Activated gamma-delta T cell treated with Interleukin-2 at 50 U/mL for 16 hours (primary cell): ENCODE measurements at regions not wholly inside any gene's neighbourhood (a gene's known extent, or its start where the extent isn't known, plus 50 kb on each side); places are given as distances from the start of the nearest gene placed in this dataset.
"Not testable (repeated sequence)": the region's sequence is repeated elsewhere in the genome, so short reads cannot be mapped to it uniquely, and the experiment has no call there.

Source experiments
- DNase-seq: peaks from one replicate; pipeline ENCODE4 v3.0.0-alpha.2; 2020

GRCh38 chr7:6991169-6991611, 165.1 kb upstream of the CCZ1B start:
- DNase-seq: peak; percentile 35

- not testable (repeated sequence) for DNase-seq
These were observed 165.6 kb upstream of the CCZ1B start for GRCh38 chr7:6991686-6992085.

- not testable (repeated sequence) for DNase-seq
These were observed 166.1 kb upstream of the CCZ1B start for GRCh38 chr7:6992133-6992532.

- DNase-seq: not testable (repeated sequence)
These were observed 169.0 kb upstream of the CCZ1B start for GRCh38 chr7:6995026-6995425.

- not testable (repeated sequence) for DNase-seq
These were observed 169.6 kb upstream of the CCZ1B start for GRCh38 chr7:6995493-6996289.

DNA sequence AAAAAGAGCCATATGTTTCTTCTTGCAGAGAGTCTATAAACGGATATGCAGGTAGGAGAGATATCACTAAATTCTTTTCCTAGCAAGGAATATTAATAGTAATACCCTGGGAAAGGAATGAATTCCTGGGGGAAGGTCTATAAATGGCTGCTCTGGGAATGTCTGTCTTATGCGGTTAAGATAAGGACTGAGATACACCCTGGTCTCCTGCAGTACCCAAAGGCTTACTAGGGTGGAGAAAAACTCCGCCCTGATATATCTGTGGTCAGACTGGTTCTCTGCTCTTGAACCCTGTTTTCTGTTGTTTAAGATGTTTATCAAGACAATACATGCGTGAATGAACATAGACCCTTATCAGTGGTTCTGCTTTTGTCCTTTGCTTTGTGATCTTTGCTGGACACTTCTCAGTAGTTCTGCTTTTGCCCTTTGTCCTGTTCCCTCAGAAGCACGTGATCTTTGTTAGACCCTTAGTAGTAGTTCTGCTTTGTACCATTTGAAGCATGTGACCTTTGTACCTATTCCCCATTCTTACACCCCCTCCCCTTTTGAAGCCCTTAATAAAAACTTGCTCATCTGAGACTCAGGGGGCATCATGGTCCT, 173.1 kb upstream of the CCZ1B start:
- not testable (repeated sequence) for DNase-seq

GRCh38 chr7:7002418-7003062, 176.5 kb upstream of the CCZ1B start:
- DNase-seq: no peak

DNA sequence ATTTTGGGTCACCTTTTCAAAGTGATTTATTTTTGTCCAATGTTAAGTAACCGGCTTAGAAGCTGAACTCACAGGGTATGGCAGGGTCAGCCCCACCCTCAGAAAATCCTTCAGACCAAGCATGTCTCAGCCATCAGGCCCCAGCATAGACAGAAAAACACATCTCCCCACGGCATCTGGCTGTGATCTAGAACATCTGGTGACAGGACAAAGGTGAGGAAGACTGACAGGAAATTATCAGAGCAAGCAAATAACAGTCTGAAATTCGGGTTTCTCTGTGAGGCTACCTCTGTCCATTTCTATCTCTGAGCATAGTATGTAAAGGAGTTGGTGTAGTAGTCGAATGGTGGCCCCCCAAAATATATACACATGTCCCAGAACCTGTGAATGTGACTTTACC, 177.0 kb upstream of the C1GALT1 start:
- DNase-seq: no peak

- DNase-seq: not testable (repeated sequence)
These were observed 176.4 kb upstream of the C1GALT1 start for GRCh38 chr7:7005949-7006348.

DNA sequence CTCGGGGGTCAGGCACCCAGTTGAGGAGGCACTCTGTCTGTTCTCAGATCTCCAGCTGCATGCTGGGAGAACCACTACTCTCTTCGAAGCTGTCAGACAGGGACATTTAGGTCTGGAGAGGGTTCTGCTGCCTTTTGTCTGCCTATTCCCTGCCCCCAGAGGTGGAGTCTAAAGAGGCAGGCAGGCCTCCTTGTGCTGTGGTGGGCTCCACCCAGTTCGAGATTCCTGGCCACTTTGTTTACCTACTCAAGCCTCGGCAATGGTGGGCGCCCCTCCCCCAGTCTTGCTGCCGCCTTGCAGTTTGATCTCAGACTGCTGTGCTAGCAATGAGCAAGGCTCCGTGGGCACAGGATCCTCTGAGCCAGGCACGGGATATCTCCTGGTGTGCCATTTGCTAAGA, 171.1 kb upstream of the C1GALT1 start:
- DNase-seq: not testable (repeated sequence)

GRCh38 chr7:7011751-7012150, 170.6 kb upstream of the C1GALT1 start:
- DNase-seq: not testable (repeated sequence)

- no peak for DNase-seq
These were observed 167.3 kb upstream of the C1GALT1 start for GRCh38 chr7:7014827-7015595.

GRCh38 chr7:7017707-7018280, 164.6 kb upstream of the C1GALT1 start:
- DNase-seq: no peak

DNA sequence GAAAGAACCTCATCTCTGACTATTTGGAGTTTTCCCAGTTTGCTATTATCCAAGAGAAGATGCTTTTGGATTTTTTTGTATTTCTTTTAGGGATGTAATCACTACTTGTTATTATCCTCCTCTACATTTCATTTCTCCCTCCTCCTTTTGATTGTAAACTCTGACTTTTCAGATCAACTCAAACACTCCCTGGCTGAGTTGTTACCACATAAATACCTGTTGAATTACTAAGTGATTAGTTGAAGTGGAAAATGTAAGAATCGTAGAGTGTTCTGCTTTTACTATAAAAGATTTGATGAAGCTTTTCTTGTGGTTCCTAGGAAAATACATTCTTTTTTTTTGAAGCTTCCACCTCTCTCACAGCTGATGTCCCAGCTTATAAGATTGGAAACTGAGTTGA, 164.1 kb upstream of the C1GALT1 start:
- no peak for DNase-seq

DNA sequence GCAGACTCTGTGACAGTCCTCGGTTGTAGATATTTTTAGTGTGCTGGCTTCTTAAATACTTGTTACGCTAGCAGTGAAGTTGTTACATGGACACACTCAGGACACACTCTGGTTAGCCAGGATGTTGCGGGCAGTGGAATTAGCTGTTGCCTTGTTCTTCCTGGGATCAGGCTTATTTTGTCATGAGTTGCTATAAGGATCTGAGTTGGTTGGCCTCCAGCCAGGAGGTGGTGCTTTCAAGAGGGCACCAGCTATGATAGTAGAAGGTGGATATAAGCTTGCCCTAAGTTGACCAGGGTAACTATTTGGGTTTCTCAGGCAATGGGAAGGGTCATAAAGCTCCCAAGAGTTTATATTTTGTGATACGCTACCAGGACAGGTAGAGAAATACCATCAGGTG, 150.1 kb upstream of the C1GALT1 start:
- DNase-seq: no peak

DNA sequence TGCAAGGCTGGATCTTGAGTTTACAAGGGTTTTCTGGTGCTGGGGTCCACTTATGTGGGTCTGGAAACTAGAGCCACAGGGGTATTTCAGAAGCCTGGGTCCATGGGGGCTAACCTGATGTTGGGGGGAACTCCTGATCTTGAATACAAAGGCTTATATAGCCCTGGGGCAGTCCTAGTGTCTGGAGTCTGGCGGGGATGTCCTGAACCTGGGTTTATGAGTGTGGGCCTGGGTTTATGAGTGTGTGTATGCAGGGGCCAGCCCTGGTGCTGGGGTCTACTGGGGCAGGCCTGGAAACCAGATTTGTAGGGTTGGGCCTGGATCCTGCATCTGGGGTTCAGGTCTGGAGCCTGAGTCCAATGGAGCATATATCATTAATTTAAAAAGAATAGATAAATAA, 146.5 kb upstream of the C1GALT1 start:
- no peak for DNase-seq

GRCh38 chr7:7042286-7042893, 140.0 kb upstream of the C1GALT1 start:
- peak; percentile 11 for DNase-seq

DNA sequence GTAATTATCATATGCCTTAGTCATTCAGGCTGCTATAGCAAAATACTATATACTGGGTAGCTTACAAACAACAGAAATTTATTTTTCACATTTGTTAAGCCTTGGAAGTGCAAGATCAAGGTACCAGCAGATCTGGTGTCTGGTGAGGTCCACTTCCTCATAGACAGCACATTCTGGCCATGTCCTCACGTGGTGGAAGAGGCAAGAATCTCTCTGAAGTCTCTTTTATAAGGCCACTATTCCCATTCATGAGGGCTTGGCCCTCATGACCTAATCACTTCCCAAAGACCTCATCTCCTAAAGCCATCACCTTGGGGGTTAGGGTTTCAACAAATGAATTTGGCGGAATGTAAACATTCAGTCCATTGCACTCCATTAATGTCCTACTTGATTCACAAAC, 137.5 kb upstream of the C1GALT1 start:
- DNase-seq: no peak

- no peak for DNase-seq
These were observed 134.1 kb upstream of the C1GALT1 start for GRCh38 chr7:7048213-7048612.

DNA sequence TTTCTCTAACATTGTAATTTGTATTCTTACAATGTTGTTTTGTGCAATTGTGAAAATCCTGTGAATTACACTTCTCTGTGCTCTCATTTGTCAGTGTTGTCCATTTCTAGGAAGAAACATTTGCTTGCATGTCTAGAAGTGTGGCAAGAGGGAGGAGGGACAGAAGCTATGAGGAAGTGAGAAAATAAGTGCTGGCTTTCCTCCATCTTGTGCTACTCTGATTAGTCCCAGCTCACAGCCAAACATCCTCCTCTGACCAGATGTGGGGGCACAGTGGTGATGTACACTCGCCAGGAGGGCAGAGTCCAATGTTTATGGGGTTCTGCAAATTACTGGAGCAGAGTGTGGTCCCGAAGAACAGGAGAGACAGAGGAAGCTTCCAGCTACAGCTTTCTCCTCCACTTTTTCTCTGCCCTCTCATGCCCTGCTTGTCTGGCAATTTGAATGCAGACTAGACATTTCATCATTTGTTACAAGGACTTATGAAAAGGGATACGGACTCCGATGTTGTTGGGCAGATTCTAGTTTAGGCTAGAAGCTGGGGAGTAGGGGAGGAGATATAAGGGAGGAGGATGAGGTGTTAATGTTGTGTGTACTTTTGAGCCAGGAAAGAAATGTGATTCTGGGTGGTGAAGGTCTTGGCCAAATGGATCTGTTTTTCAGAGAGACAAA, 131.0 kb upstream of the C1GALT1 start:
- DNase-seq: no peak

DNA sequence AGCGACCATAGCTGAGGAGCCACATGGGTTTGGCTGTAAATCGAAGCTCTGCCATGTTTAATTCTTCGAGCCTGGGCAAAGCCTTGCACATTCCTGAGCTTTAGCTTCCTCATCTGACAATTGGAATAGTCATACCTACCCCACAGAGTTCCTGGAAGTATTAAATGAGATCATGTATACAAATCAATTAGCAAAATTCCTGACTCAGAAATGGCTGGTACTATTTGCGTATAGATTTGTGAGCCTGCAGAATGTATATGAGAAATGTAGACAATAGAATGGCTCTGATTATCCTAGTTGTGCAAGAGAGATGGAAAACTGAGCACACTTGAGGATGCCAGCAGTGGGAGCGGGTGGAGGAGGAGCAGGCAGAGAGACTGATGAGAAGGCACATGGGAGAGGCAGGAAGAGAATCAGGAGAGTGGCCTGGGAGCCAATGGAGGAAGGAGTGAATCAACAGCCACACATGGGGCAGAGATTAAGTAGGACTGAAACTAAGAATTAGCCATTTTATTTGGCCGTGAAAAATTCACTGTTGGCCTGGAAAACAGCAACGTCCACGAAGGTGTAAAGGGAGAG, 128.0 kb upstream of the C1GALT1 start:
- DNase-seq: no peak
